OCI-LY3 (cell line): ENCODE measurements at regions not wholly inside any gene's neighbourhood (a gene's known extent, or its start where the extent isn't known, plus 50 kb on each side); places are given as distances from the start of the nearest gene placed in this dataset.

Experiments
- EZH2phosphoT487 ChIP-seq: fragments of 200-600 bp; shearing (Covaris generic); IDR thresholded peaks from 2 replicates; pipeline ENCODE4 v1.6.1; 2018; ENCODE audit warnings: antibody characterized with exemption, mixed run types, low read depth
- TF ChIP-seq, protein P1 (sequence below): fragments of 200-600, 300-600 bp; sonication (generic); IDR thresholded peaks from 2 replicates; pipeline ENCODE4 v1.5.1; 2014; ENCODE audit warnings: antibody characterized with exemption, low read length, low read depth

DNA sequence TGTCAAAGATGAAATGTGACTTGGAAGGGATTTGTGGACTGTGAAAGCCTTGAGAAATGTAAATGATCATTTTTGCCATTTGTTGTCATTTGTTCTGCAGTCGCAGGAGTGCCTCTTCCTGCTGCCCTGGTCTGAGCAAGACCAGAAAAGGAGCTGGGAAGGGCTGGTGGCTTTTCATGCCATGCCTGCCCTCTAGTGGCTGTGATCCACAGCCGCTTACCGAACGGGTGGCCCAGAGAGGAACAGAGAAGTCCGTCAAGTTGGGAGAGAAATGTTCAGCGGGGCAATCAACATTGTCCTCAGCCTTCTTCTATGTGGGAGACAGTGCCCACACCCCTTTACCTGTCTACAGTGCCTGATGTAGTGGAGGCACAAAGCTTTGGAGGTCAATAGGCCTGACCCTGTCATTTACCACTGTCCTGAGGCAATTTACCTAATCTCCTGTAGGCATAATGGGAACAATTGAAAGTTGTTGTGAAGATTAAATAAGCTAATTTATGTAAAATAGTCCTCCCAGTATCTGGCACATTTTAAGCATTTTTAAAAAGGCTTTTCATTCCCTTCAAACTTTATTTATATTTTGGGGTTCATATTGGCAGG lies 224.5 kb downstream of the B3GLCT start:
- TF ChIP-seq, protein P1, sequence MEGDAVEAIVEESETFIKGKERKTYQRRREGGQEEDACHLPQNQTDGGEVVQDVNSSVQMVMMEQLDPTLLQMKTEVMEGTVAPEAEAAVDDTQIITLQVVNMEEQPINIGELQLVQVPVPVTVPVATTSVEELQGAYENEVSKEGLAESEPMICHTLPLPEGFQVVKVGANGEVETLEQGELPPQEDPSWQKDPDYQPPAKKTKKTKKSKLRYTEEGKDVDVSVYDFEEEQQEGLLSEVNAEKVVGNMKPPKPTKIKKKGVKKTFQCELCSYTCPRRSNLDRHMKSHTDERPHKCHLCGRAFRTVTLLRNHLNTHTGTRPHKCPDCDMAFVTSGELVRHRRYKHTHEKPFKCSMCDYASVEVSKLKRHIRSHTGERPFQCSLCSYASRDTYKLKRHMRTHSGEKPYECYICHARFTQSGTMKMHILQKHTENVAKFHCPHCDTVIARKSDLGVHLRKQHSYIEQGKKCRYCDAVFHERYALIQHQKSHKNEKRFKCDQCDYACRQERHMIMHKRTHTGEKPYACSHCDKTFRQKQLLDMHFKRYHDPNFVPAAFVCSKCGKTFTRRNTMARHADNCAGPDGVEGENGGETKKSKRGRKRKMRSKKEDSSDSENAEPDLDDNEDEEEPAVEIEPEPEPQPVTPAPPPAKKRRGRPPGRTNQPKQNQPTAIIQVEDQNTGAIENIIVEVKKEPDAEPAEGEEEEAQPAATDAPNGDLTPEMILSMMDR: peak; percentile 98
- no peak for TF ChIP-seq EZH2phosphoT487
